ENCODE measurements at regions not wholly inside any gene's neighbourhood (a gene's known extent, or its start where the extent isn't known, plus 50 kb on each side); places are given as distances from the start of the nearest gene placed in this dataset.

- peaks cover 3% of the 10 kb centered on the region; the same call in 1 of the 2 replicates for H3K9me1 ChIP-seq (ENCODE audit: insufficient read depth, low read length)
- no peak overlapping the region for H4K5ac ChIP-seq (ENCODE audit: low read depth, low read length)
- no TSS peak for BruUV-seq (replicated peaks)
- intact Hi-C loops (cut with micrococcal nuclease) (no loop called here), in situ Hi-C loops (cut with MboI; ENCODE audit: low sequenced_read_pairs) (no loop called here), dilution Hi-C loops (cut with HindIII; ENCODE audit: low sequenced_read_pairs, unreplicated experiment) (no loop called here)
- H3K14ac ChIP-seq (replicated peaks; ENCODE audit: low read depth, low read length) = no peak overlapping the region
- no peak overlapping the region for H3K4me2 ChIP-seq (ENCODE audit: low read depth, low read length)
- H2AFZ ChIP-seq (replicated peaks; ENCODE audit: low read length, poor library complexity) = no peak overlapping the region
- H3K9ac ChIP-seq (ENCODE audit: low read depth, low read length) = no peak overlapping the region
- no peak for TF ChIP-seq MXI1 (IDR thresholded peaks at IDR 0.05; ENCODE audit: borderline replicate concordance, low read depth, low read length)
- no peak for TF ChIP-seq CHD1 (IDR thresholded peaks at IDR 0.05; ENCODE audit: low read depth, low read length)
- no peak for TF ChIP-seq POLR2A (IDR thresholded peaks at IDR 0.05; ENCODE audit: low read depth, low read length)
- no peak for TF ChIP-seq SMC3 (IDR thresholded peaks at IDR 0.05; ENCODE audit: low read depth, low read length)
- no peak for TF ChIP-seq RFX5 (IDR thresholded peaks at IDR 0.05; ENCODE audit: low read depth, low read length)
- no peak for TF ChIP-seq CEBPB (IDR thresholded peaks at IDR 0.05; ENCODE audit: low read depth, low read length)
- no peak for TF ChIP-seq RAD21 (IDR thresholded peaks at IDR 0.05; ENCODE audit: low read length)
- no peak for TF ChIP-seq MAFK (IDR thresholded peaks at IDR 0.05; ENCODE audit: low read depth, low read length)
- TF ChIP-seq RCOR1 (IDR thresholded peaks at IDR 0.05; ENCODE audit: insufficient replicate concordance, low read length) = no peak
- TF ChIP-seq MAZ (IDR thresholded peaks at IDR 0.05; ENCODE audit: borderline replicate concordance, low read depth, low read length) = no peak
- no peak for TF ChIP-seq NFE2L2 (IDR thresholded peaks at IDR 0.05; ENCODE audit: low read depth, low read length)
- TF ChIP-seq ELK1 (IDR thresholded peaks at IDR 0.05; ENCODE audit: borderline replicate concordance, low read depth, low read length) = no peak
- no peak for TF ChIP-seq FOS (IDR thresholded peaks at IDR 0.05; ENCODE audit: low read depth, low read length)
- no peak for TF ChIP-seq BHLHE40 (IDR thresholded peaks at IDR 0.05; ENCODE audit: low read depth, low read length)
- no peak for TF ChIP-seq USF2 (IDR thresholded peaks at IDR 0.05; ENCODE audit: low read depth, low read length)
- TF ChIP-seq CTCF (conservative IDR thresholded peaks at IDR 0.05; ENCODE audit: low read depth, low read length) = no peak
- no peak overlapping the region for H3K23ac ChIP-seq (ENCODE audit: low read depth, low read length)
- H4K20me1 ChIP-seq (ENCODE audit: insufficient read depth, low read length) = no peaks in the 10 kb centered on the region
- ATAC-seq (ENCODE audit: low read depth) (no peak), DNase-seq (no peak)
- no peak overlapping the region for H3K4me3 ChIP-seq (ENCODE audit: insufficient read depth, low read depth, low read length)
- H3K27me3 ChIP-seq (ENCODE audit: control insufficient read depth, insufficient read depth, low read length) = no peaks in the 10 kb centered on the region
- no peak overlapping the region for H2BK120ac ChIP-seq (ENCODE audit: low read depth, low read length)
- H4K91ac ChIP-seq (ENCODE audit: insufficient read depth, low read depth, low read length) = no peak overlapping the region
- H2AK9ac ChIP-seq (replicated peaks; ENCODE audit: low read depth, low read length, poor library complexity) = no peak overlapping the region
- no peaks in the 10 kb centered on the region for H3K36me3 ChIP-seq (ENCODE audit: control insufficient read depth, insufficient read depth, low read length)
- H2BK20ac ChIP-seq (ENCODE audit: low read depth, low read length) = no peak overlapping the region
- no peak overlapping the region for H3K56ac ChIP-seq (ENCODE audit: extremely low read depth, insufficient read depth, low read length)
- H4K8ac ChIP-seq (ENCODE audit: low read depth in 2 of 2, low read length in 2 of 2) = no peak overlapping the region
- H3K18ac ChIP-seq (ENCODE audit: low read depth, low read length) = no peak overlapping the region
- no peak overlapping the region for H2BK5ac ChIP-seq (ENCODE audit: low read depth, low read length, poor library complexity, severe bottlenecking)
- no peak overlapping the region for H3K27ac ChIP-seq (ENCODE audit: insufficient read depth, low read length)
- H3K4ac ChIP-seq (ENCODE audit: low read depth, low read length) = no peak overlapping the region
- no peak overlapping the region for H2AK5ac ChIP-seq (ENCODE audit: low read depth, low read length)
- ChIA-PET POLR2A (ENCODE audit: unreplicated experiment) (no interaction called here), CTCF (interaction anchor here (0.5 to 0.6 kb wide), 2 partner anchors 24 to 435 kb away, joined by 3 read pairs; no protein-coding TSS in a partner anchor)
- H3K4me1 ChIP-seq (ENCODE audit: control insufficient read depth, insufficient read depth, low read length) = peaks cover 7% of the 10 kb centered on the region
- no peak overlapping the region for H2BK15ac ChIP-seq (ENCODE audit: low read depth, low read length)
- no peaks in the 10 kb centered on the region for H3K79me1 ChIP-seq (ENCODE audit: low read depth in 1 of 2, low read length in 2 of 2)
- H3K9me3 ChIP-seq (ENCODE audit: control insufficient read depth, insufficient read depth, low read length) = no peaks in the 10 kb centered on the region
- WGBS, 2 experiments (ENCODE audit: extremely low coverage in 2 of 2, insufficient read length in 1 of 2) = 80% methylated on average over 2 of the region's 3 CpGs; no CpG with 5 or more reads in 1 of the 2 experiments
Observed at GRCh38 chr9:17013891-17014290, 120.9 kb upstream of the CNTLN start.

Measured in IMR-90 (cell line).